Left renal pelvis (tissue), 4 donors: ENCODE measurements at regions not wholly inside any gene's neighbourhood (a gene's known extent, or its start where the extent isn't known, plus 50 kb on each side); places are given as distances from the start of the nearest gene placed in this dataset.

Experiments used
- DNase-seq, 4 donors: peaks; one replicate each; pipeline ENCODE4 v3.0.0-alpha.2; 2013; ENCODE audit warnings: low read depth in 4 of 4, low spot score in 3 of 4

GRCh38 chr21:19557046-19557445 is 1153.5 kb upstream of the TMPRSS15 start:
- DNase-seq: no peak

- no peak for DNase-seq
Measured at GRCh38 chr21:19557488-19557887, 1153.9 kb upstream of the TMPRSS15 start.

GRCh38 chr21:19565587-19565986 is 1162.0 kb upstream of the TMPRSS15 start:
- DNase-seq: no peak

GRCh38 chr21:19566975-19567374 is 1163.4 kb upstream of the TMPRSS15 start:
- DNase-seq: no peak

GRCh38 chr21:19577381-19577780 is 1173.8 kb upstream of the TMPRSS15 start:
- no peak for DNase-seq

- no peak for DNase-seq
Measured at GRCh38 chr21:19590044-19590443, 1186.5 kb upstream of the TMPRSS15 start.

- DNase-seq: no peak
Measured at GRCh38 chr21:19603011-19603593, 1199.5 kb upstream of the TMPRSS15 start.

- peak in 2 of 4 donors; percentile 5 to 16 for DNase-seq
Measured at GRCh38 chr21:19608101-19608621, 1204.6 kb upstream of the TMPRSS15 start.

- no peak for DNase-seq
Measured at GRCh38 chr21:19609611-19610010, 1206.0 kb upstream of the TMPRSS15 start.

GRCh38 chr21:19621837-19622496 is 1218.4 kb upstream of the TMPRSS15 start:
- no peak for DNase-seq

- no peak for DNase-seq
Measured at GRCh38 chr21:19640964-19641363, 1237.4 kb upstream of the TMPRSS15 start.

GRCh38 chr21:19648391-19648790 is 1244.8 kb upstream of the TMPRSS15 start:
- no peak for DNase-seq

- DNase-seq: no peak
Measured at GRCh38 chr21:19683492-19683891, 1279.9 kb upstream of the TMPRSS15 start.

GRCh38 chr21:19684328-19684727 is 1280.7 kb upstream of the TMPRSS15 start:
- DNase-seq: no peak

- no peak for DNase-seq
Measured at GRCh38 chr21:19692231-19692630, 1288.6 kb upstream of the TMPRSS15 start.

GRCh38 chr21:19695796-19696195 is 1292.2 kb upstream of the TMPRSS15 start:
- DNase-seq: no peak

- DNase-seq: no peak
Measured at GRCh38 chr21:19700476-19700875, 1296.9 kb upstream of the TMPRSS15 start.

GRCh38 chr21:19702726-19703125 is 1295.5 kb upstream of the NCAM2 start:
- DNase-seq: no peak

GRCh38 chr21:19704832-19705231 is 1293.4 kb upstream of the NCAM2 start:
- no peak for DNase-seq

- no peak for DNase-seq
Measured at GRCh38 chr21:19712441-19712840, 1285.8 kb upstream of the NCAM2 start.

- DNase-seq: no peak
Measured at GRCh38 chr21:19713313-19713712, 1284.9 kb upstream of the NCAM2 start.

GRCh38 chr21:19724081-19724480 is 1274.1 kb upstream of the NCAM2 start:
- no peak for DNase-seq
